Activated CD4-positive, alpha-beta T cell treated with anti-CD3 and anti-CD28 coated beads, Interleukin-10, Interleukin-2, amounts not matched to agents 100 ng/mL and 50 ng/mL, durations not matched to agents 16 hours and 8 hours (primary cell): ENCODE measurements at regions not wholly inside any gene's neighbourhood (a gene's known extent, or its start where the extent isn't known, plus 50 kb on each side); places are given as distances from the start of the nearest gene placed in this dataset.

Experiments
- DNase-seq: peaks from one replicate; pipeline ENCODE4 v3.0.0-alpha.2; 2020

DNA sequence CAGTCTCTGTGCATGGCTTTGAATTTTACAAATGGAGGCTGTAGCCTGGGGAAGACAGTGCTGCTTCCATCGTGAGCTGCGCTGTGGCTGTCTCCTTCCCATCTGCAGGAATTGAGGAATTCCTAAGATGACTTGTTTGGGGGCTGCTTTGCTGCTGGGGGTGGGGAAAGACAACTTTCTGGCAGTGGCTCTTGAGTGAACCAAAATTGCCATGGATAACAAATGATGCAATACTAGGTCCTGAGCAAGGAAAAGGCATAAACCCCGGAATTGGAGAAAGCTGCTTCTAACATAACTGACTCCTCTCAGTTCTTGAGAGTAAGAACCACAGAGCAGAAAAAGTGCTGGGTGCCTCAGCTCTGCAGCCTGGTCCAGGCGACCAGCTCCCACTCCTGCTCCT lies 245.0 kb upstream of the RPL38 start:
- DNase-seq, result no peak

DNA sequence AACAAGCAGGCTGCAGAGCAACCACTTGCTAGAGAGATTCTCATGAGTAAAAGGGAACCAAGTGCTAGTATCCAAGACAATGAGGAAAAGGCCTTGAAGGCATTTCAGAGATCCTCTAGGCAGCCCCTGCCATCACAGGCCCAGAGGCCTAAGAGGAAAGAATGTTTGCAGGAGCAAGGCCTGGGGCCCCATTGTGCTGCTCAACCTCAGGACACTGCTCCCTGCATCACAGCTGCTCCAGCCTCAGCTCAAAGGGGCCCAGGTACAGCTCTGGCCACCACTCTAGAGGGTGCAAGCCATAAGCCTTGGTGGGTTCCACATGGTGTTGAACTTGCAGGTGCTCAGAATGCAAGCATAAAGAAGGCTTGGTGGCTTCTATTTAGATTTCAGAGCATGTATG lies 243.0 kb upstream of the RPL38 start:
- no peak for DNase-seq

GRCh38 chr17:73962308-73962707 lies 241.2 kb upstream of the RPL38 start:
- DNase-seq, result no peak

- no peak for DNase-seq
Measured at GRCh38 chr17:73968680-73969079, 234.8 kb upstream of the RPL38 start.

DNA sequence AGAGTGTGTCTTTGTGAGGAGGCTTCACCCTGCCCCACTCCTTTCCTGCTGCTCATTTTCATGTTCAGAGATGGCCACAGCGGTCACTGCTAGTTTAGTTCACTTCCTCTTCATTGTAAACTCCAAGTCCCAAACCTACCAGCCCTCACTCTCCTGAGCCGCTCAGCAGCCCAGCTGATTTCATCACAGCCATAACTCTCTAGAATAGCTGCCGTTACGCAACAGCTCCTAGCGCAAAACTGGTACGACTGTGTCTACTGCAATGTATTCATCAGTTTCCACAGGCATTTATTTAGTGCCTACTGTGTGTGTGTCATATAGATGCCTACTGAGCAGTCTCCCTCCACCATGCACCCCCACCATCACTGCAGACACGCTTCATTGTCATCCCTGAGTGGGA lies 233.5 kb upstream of the RPL38 start:
- DNase-seq, result no peak

DNA sequence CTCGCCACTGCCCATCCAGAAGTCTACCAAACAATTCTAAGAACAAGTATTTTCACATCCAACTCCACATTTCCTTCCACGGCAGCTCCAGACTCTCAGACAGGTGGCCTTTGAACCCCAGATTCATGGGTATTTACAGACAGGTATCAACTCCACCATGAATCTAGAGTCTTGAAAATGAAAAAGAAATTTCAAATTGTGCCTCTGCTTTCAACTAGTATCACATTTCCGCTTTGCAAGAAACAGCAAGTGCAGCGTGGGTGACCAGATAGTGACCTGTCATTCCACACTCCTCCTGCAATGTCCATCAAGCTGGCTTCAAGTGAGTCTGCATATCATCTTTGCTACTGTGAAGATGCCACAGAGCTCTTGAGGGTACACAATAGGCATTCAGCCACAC lies 232.4 kb upstream of the RPL38 start:
- DNase-seq, result no peak

- no peak for DNase-seq
Measured at GRCh38 chr17:73972056-73972455, 231.4 kb upstream of the RPL38 start.

DNA sequence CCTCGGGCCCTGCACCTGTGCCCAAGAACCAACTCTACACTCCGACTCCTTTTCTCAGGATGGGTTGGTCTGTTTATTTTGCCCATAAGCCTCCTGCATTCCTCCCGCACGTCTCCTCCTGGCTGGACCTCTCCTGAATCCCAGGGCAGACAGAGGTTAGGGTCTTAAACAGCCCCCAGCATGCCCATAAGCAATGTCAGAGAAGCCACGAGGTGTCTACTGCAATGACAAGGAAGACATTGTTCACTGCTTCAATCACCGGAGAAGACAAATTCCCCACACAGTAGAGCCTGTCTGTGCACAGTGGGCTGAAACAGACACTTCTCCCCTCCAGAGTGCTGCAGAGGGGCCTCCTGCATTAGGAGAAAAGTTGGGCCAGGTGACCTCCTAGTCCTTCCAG lies 230.6 kb upstream of the RPL38 start:
- DNase-seq, result no peak

- no peak for DNase-seq
Measured at GRCh38 chr17:73973586-73974409, 229.7 kb upstream of the RPL38 start.

GRCh38 chr17:73974536-73974935 lies 228.9 kb upstream of the RPL38 start:
- DNase-seq, result no peak

DNA sequence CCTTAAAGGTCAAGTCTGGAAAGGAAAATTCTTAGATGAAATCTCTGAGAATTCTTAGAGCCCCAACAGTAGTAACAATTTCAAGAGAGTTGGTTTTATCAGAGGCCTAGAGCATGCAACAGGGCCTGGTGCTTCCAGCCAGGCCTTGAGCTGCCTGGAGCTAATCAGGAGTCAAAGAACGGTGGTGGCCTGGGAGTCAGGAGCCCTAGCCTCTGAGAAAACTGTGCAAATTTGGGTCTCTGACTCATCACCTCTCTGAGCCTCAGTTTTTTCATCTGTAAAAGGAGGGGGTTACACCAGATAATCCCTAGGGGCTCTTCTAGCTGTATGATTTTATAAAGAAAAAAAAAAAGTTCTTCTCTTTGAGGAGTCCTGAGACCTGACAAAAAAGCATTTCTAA lies 227.3 kb upstream of the RPL38 start:
- DNase-seq, result no peak

- DNase-seq, result no peak
Measured at GRCh38 chr17:73976676-73977521, 226.6 kb upstream of the RPL38 start.

DNA sequence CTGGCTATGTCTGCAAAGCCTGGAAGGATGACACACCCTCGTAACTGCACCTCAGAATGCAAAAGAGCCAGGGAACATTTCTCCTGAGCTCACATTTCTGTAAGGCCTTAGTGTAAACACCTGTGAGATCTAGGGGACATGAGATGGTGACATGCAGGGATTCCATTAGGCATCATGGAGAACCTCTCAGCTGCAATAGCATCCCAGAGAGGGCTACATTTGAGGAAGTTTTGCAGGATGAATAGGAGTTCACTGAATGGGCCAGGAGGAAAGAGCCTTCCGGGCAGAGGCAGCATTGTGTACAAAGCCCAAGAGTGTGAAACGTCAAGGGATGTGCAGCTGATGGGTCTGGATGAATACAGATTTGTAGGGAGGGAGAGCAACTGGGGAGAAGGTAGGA lies 223.0 kb upstream of the RPL38 start:
- no peak for DNase-seq

DNA sequence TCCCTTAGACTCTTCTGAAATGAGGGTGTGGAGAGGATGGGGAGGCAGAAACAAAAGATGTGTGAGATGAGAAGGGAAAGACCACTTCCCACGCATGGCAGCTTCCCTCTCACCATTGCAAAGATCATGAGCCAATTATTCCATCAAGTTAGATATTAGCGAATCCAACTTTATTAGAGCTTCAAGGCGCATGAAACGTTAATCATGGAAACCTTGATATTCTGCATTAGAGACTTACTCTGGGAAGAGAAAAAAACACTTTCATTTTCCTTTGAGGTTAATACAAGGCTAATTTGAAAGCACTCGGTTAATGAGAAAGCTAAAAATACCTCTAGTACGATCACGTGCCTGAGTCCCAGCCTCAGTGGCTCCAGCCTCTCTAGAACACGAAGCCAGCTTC lies 220.6 kb upstream of the RPL38 start:
- DNase-seq, result no peak

DNA sequence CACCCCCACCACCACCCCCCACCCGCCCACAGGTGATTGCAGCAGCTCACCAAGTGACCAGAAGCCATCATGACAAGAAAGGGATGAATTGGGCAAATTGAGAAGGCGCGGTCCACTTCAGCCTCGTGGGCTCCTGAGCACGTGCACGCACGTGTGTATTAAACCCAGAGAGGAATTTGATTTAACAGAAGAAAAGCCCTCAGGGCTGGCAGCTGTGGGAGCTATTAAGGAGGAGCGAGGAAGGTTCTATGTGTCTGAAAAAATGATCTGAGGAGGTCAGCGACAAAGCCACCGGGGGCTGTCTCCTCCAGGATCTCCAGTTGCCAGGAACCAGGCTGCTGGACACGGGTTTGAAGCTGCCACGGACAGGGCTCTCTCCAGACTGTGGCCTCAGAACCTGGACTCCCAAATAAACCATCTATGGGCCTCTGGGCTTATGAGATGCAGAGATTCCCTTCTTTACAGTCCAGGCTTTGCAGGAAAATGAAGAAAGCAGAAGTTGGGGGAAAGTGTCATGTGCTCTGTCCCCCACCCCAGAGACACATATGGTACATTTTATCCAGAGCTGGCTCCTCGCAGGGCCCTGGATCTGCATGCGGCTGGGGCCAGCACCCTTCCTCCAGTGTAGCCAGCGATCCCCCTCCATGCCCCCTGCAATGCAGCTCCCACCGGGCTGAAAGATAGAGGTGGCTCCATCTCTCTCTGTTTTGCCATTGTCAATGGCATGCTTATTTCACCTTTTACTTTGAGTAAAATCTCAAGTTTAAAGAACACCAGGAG lies 219.7 kb upstream of the RPL38 start:
- no peak for DNase-seq

- no peak for DNase-seq
Measured at GRCh38 chr17:73984941-73985340, 218.5 kb upstream of the RPL38 start.

GRCh38 chr17:73985466-73986015 lies 217.9 kb upstream of the RPL38 start:
- no peak for DNase-seq

GRCh38 chr17:73986641-73987177 lies 216.8 kb upstream of the RPL38 start:
- no peak for DNase-seq

GRCh38 chr17:73987395-73987794 lies 216.1 kb upstream of the RPL38 start:
- no peak for DNase-seq

GRCh38 chr17:73987845-73988509 lies 215.5 kb upstream of the RPL38 start:
- no peak for DNase-seq

DNA sequence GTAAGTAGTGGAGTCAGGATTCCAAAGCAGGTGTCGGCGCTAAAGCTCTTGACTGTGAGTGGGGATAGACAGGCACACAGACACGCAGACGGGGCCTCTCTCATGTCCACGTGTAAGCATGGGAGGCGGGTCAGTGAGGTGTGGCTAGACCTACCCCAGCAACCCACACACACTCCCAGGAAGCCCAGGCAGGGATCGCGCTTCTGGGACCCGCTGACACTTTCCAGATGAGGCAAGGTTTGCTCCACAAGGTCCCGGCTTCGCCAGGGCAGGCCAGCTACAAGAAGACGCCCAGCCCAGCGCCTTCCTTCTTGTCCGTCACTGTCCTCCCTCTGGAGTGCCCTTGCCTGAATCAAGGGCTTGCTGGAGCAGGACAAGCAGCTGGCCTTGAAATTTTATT lies 213.8 kb upstream of the RPL38 start:
- no peak for DNase-seq

DNA sequence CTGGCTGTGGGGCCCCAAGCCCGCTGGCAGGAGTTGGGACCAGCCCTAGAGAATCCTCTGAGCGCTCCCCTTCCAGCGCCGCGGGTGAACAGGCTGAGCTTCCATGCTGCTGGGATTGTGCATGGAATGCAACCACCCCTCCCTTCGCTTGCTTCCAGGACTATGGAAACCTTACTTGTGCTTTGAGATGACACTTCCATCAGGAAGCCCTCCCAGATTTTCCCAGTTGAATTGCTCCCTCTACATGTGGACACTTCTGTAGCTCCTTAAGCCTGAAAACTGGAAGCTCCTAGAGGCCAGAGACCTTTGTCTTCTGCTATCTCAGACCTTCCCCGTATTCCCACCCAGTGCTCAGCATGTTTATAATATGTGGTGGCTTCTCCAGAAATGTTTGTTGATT lies 213.2 kb upstream of the RPL38 start:
- no peak for DNase-seq
